HG02973 (cell line): ENCODE measurements at regions not wholly inside any gene's neighbourhood (a gene's known extent, or its start where the extent isn't known, plus 50 kb on each side); places are given as distances from the start of the nearest gene placed in this dataset.
A peak's percentile ranks its signal among the peaks of the same experiment; 100 is the strongest.
"Not testable (repeated sequence)": the region's sequence is repeated elsewhere in the genome, so short reads cannot be mapped to it uniquely, and the experiment has no call there.

ENCODE experiments used
- ATAC-seq: cut with Tn5 transposase; IDR thresholded peaks from one replicate; pipeline ENCODE4 v1.9.1; 2021; ENCODE audit warnings: moderate library complexity; ENCODE audit not compliant: unreplicated experiment

- ATAC-seq: no peak
Observed at GRCh38 chr6:155646443-155646842, 190.8 kb upstream of the NOX3 start.

- no peak for ATAC-seq
Observed at GRCh38 chr6:155645325-155645724, 189.7 kb upstream of the NOX3 start.

DNA sequence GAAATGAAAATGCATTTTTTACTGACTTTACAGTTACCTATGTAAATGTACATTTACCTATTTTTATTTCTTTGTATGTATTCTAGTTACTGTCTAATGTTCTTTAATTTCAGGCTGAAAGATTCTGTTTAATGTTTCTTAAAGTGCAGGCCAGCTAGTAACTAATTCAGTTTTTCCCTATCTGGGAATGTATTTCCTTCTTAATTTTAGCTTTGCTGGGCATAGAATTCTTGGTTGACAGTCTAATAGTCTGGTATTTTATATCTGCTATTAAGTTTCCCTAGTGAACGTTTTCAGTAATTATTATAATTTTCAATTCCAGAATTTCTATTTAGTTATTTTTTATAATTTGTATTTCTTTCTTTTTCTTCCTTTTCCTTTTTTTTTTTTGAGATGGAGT lies 186.0 kb upstream of the NOX3 start:
- no peak for ATAC-seq

DNA sequence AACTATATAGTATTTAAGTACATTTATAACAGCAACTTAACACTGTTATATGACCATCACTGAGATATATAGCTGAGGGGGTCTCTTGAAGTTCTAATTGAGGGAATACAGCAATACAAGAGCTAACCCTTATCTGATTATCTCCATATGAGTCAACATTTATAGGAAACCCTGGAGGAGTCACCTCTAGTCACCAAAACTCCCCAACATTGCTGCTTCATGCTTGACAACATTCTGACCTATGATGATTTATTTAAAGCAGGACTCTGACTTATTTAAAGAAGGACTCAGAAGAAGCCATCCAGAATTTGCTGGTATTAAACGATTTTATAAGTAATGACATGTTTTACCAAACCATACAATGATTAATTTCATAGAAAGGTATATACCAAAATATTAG lies 182.6 kb upstream of the NOX3 start:
- ATAC-seq: no peak

- no peak for ATAC-seq
Observed at GRCh38 chr6:155635416-155635815, 179.8 kb upstream of the NOX3 start.

GRCh38 chr6:155630085-155630484 lies 174.4 kb upstream of the NOX3 start:
- ATAC-seq: no peak

DNA sequence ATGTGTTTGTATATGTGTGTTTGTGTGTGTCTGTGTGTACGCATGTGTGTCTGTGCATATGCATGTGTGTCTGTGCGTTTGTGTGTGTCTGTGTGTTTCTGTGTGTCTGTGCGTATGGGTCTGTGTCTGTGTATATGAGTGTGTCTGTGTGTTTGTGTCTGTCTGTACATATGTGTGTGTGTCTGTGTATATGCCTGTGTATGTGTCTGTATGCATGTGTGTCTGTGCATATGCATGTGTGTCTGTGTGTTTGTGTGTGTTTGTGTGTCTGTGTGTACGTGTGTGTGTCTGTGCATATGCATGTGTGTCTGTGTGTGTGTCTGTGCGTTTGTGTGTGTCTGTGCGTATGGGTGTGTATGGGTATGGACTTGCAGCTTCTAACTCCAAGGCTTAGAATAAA lies 174.0 kb upstream of the NOX3 start:
- no peak for ATAC-seq

- peak; percentile 93 for ATAC-seq
Observed at GRCh38 chr6:155628306-155628705, 172.7 kb upstream of the NOX3 start.

DNA sequence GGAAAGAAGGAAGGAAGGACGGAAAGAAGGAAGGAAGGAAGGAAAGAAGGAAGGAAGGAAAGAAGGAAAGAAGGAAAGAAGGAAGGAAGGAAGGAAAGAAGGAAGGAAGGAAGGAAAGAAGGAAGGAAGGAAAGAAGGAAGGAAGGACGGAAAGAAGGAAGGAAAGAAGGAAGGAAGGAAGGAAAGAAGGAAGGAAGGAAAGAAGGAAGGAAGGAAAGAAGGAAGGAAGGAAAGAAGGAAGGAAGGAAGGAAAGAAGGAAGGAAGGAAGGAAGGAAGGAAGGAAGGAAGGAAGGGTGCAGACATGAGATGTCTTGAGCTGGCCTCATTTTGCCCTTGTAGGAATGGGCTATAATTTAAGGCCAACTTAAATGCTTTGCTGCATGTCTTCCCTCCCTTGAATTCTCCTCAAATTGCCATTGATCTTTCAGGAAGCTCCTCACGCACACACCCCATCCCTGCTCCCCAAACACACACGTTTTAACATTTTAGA lies 172.1 kb upstream of the NOX3 start:
- ATAC-seq: not testable (repeated sequence)

GRCh38 chr6:155623450-155624178 lies 168.0 kb upstream of the NOX3 start:
- no peak for ATAC-seq

DNA sequence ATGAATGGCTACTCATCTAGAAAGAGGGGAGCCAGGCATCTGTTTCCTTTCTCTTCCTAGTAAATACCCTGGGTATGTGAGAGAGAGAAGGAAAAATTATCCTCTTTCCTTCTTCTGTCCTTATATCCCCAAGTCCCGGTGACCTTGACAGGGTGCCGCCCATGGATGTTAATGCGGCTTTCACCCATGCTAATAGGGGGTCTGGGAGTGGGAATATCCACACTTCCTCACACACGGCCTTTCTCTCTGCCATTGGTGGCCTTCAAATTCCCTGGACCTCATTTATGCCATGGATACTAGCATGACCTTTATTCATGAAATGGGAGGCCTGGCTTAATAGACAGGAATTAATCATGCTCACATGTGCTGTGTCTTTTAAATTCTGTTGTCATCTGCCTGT lies 159.0 kb upstream of the NOX3 start:
- no peak for ATAC-seq

- no peak for ATAC-seq
Observed at GRCh38 chr6:155611742-155612141, 156.1 kb upstream of the NOX3 start.

DNA sequence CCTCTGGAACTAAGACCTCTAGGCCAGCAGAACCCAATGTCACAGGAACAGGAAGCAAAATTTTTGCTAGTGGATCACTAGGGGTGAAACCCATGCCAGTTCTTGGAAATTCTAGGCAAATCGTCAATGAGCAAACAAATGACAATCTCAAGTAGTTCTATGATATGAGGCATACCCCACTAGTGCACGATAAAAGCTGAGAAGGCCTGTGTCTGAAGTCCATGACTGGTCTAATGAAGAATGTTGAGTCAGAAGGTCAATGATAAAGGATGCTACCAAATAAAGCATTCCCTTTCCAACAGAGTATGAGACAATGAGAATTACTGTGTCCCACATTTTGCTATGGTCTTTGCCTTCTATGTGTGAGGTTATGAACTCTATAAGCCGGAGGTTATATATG lies 149.4 kb upstream of the NOX3 start:
- no peak for ATAC-seq

GRCh38 chr6:155599561-155599960 lies 143.9 kb upstream of the NOX3 start:
- no peak for ATAC-seq

DNA sequence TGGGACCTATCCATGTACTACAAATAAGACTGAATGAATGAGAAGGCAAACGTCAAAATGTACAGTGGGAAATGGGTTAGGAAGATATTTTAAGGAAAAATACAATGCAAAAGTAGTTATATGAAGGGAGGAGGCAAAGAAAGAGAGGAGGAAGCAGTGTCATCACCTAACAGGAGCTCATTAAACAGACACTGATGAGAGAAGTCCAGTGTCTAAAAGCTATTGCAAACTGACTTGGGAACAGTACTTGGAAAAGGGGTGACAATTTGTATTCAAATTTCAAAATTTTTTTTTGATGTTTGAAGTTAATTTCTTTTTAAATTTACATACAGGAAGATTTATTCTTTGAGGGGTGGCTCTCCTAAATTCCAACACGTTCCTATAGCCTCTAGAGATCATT lies 143.5 kb upstream of the NOX3 start:
- no peak for ATAC-seq

GRCh38 chr6:155595284-155595683 lies 139.6 kb upstream of the NOX3 start:
- no peak for ATAC-seq

GRCh38 chr6:155591741-155592140 lies 136.1 kb upstream of the NOX3 start:
- ATAC-seq: no peak

DNA sequence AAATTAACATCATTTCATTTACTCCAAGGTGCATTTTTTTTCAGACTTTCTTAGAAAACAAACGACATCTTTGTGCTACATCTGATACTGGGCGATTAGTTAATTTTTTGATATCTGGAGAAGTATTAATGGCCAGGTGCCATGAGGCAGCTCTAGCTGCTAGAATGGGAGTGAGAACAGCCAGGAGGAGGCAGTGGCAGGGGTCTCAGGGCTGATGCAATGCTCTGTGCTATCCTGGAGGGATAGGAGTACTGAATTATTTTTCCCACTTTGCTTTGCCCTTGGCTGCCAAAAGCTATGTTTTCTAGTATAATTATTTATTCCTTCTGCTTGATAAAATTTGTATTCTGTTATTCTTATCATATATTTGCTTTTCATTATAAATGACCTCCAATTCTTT lies 133.6 kb upstream of the NOX3 start:
- no peak for ATAC-seq

GRCh38 chr6:155587817-155588216 lies 132.2 kb upstream of the NOX3 start:
- no peak for ATAC-seq

DNA sequence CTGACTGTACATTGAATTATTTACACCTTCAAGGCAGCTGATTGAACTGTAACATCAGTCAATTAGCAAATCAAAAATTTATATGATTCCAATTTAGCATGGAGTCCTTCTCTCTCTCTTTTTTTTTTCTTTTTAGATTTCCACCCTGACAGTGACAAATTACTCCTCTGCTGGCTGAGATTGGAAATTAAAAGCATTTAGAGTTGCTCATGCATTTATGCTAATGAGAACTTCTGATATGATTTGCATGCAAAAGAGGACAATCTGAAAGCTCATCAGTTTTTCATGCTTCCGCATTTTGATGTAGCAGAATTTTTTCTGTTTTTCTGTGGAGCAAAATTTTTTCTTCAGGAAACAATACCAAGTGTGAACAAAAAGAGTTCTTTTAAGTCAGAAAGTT lies 130.5 kb upstream of the NOX3 start:
- ATAC-seq: no peak

DNA sequence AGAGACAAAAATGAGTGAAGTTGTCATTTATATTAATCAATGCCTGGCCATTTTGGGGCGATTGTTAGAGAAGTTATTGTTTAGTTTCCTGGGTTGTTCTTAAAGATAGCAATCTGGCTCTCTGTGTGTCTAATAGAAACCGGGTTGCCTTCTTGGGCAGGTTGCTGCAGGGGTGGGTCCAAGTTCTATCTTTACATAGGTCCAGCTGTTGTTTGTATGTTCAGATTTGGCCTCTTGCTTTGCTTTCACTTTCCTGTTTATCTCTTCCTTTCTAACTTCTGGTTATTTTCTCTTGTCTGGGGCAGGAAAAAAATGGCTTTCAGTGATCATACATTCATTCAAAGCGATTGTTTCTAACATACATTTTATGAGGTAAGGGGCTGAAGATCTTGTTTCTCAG lies 128.4 kb upstream of the NOX3 start:
- no peak for ATAC-seq

DNA sequence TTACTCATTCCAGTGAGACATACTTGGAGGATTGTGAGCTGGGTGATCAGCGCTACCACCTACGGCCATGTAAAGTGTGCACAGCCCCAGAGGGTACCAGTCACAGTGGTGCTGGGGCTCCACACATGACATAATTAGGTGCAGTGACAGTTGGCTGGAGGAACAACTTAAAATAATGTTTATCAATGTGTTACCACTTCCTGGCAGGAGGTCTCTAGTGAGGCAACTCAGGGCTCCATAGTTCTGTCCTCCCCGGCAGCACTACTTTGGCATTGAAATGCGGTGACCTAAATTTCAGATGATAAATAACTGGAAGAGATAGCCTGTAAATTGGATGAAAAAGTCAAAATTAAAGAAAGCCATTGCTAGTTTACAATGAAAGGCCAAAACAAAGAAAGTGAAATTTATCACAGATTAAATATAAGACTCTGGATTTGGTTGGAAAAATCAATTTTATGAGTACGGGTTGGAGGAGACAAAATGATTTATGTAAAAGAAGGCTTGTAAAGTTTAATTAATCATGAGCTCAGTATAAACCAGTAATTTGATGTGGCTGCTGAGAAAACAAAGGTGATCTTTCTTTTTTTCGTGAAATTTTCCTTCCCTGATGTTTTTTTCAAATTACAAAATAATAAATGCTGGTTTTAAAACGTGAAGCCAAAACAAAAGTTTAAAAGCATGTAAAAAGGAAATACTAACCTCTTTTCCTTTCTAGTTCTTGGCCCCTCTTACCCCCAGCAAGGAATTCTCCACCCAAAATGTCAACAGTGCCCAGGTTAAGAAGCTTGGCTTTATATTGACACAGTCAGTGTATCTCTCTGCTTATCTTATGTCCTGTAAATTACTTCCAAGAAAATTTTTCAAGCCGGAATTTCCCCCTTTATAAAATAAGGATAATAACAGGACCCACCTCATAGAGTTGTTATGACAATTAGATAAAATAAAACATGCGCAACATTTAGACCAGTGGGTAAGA lies 126.7 kb upstream of the NOX3 start:
- no peak for ATAC-seq
